ENCODE measurements at regions not wholly inside any gene's neighbourhood (a gene's known extent, or its start where the extent isn't known, plus 50 kb on each side); places are given as distances from the start of the nearest gene placed in this dataset.

DNA sequence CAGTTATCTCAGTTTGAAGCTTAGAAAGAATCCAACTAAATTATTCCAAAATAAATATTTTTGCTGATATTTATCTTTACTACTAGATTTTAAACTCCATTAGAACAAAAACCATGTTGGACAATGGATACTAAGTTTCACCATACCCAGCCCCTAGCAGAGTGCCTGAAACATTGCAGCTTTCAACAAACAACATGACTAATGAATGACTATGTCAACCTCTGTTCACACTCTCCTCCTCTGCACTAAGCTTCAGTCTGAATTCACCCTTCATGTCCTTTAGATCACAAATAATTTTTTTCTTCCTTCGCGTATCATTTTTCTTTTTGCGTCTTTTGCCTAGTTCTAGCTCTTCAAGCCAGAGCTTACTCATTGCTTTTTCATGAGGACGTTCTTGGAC lies 315.2 kb downstream of the PCDH10 start:
- TF ChIP-seq POLR2A (IDR thresholded peaks at IDR 0.05) = no peak
- TF ChIP-seq, protein P1, sequence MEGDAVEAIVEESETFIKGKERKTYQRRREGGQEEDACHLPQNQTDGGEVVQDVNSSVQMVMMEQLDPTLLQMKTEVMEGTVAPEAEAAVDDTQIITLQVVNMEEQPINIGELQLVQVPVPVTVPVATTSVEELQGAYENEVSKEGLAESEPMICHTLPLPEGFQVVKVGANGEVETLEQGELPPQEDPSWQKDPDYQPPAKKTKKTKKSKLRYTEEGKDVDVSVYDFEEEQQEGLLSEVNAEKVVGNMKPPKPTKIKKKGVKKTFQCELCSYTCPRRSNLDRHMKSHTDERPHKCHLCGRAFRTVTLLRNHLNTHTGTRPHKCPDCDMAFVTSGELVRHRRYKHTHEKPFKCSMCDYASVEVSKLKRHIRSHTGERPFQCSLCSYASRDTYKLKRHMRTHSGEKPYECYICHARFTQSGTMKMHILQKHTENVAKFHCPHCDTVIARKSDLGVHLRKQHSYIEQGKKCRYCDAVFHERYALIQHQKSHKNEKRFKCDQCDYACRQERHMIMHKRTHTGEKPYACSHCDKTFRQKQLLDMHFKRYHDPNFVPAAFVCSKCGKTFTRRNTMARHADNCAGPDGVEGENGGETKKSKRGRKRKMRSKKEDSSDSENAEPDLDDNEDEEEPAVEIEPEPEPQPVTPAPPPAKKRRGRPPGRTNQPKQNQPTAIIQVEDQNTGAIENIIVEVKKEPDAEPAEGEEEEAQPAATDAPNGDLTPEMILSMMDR (IDR thresholded peaks at IDR 0.05) = no peak

Data from adrenal gland (tissue), 5 donors.